ENCODE measurements at regions not wholly inside any gene's neighbourhood (a gene's known extent, or its start where the extent isn't known, plus 50 kb on each side); places are given as distances from the start of the nearest gene placed in this dataset.

- no peak for TF ChIP-seq CTCF (IDR thresholded peaks at IDR 0.05)
- no peak for TF ChIP-seq POLR2AphosphoS5 (IDR thresholded peaks at IDR 0.05)
- no peak for TF ChIP-seq EP300 (IDR thresholded peaks at IDR 0.05)
- no peak for TF ChIP-seq POLR2A (IDR thresholded peaks at IDR 0.05)
Measured at GRCh38 chr12:87157791-87158190, 871.4 kb downstream of the C12orf50 start.
